GM12892 (cell line): ENCODE measurements at regions not wholly inside any gene's neighbourhood (a gene's known extent, or its start where the extent isn't known, plus 50 kb on each side); places are given as distances from the start of the nearest gene placed in this dataset.

Experiments used
- POLR2A ChIP-seq: IDR thresholded peaks from 2 replicates; pipeline ENCODE4 v1.6.1; 2011; ENCODE audit warnings: low read depth, low read length, control low read depth
- POLR2AphosphoS5 ChIP-seq: IDR thresholded peaks from 2 replicates; pipeline ENCODE4 v1.6.1; 2011; ENCODE audit warnings: low read depth, low read length, control low read depth
- TAF1 ChIP-seq: IDR thresholded peaks from 2 replicates; pipeline ENCODE4 v1.6.1; 2011; ENCODE audit warnings: low read depth, mild to moderate bottlenecking, control low read depth, low read length, borderline replicate concordance

GRCh38 chrX:40415675-40416074 is 165.1 kb upstream of the ATP6AP2 start:
- TF ChIP-seq POLR2AphosphoS5 (no peak), POLR2A (no peak), TAF1 (no peak)
